IMR-90 (cell line): ENCODE measurements at regions not wholly inside any gene's neighbourhood (a gene's known extent, or its start where the extent isn't known, plus 50 kb on each side); places are given as distances from the start of the nearest gene placed in this dataset.

ENCODE experiments used
- ATAC-seq: fragments of 200-7000 bp; cut with Tn5 transposase; 2 replicates; pipeline ENCODE4 v1.9.1; 2020; ENCODE audit warnings: low read depth, mild to moderate bottlenecking, moderate library complexity
- BruUV-seq: library from RNA; stranded (reverse); fragments of 400-500 nt; replicated peaks from 2 replicates; lab custom pipeline; 2021; lab: Mats Ljungman, UMichigan
- CTCF ChIA-PET: fragments of 300-600 bp; formaldehyde crosslinking; extraction: SDS; loops from one replicate; lab custom pipeline; 2021; ENCODE audit warnings: antibody characterized with exemption; lab: Yijun Ruan, JAX
- POLR2A ChIA-PET: fragments of 300-600 bp; sonication (Branson Sonifier 250); formaldehyde crosslinking; loops from one replicate; lab custom pipeline; 2022; ENCODE audit warnings: antibody characterized with exemption; ENCODE audit not compliant: unreplicated experiment; lab: Charles Lee
- DNase-seq: peaks from one replicate; pipeline ENCODE4 v3.0.0; 2013
- H2AFZ ChIP-seq: replicated peaks from 2 replicates; pipeline ENCODE3; 2013; ENCODE audit warnings: low read length, mild to moderate bottlenecking; ENCODE audit not compliant: poor library complexity
- H2AK5ac ChIP-seq: 2 replicates; pipeline ENCODE4 v1.6.1; 2013; ENCODE audit warnings: low read depth, low read length, inconsistent platforms
- H2AK9ac ChIP-seq: replicated peaks from 2 replicates; pipeline ENCODE3; 2013; ENCODE audit warnings: mild to moderate bottlenecking, low read depth, low read length, moderate library complexity; ENCODE audit not compliant: poor library complexity
- H2BK120ac ChIP-seq: 2 replicates; pipeline ENCODE4 v1.6.1; 2013; ENCODE audit warnings: low read depth, low read length, inconsistent platforms
- H2BK15ac ChIP-seq: 3 replicates; pipeline ENCODE4 v1.6.1; 2013; ENCODE audit warnings: low read depth, low read length, inconsistent platforms
- H2BK20ac ChIP-seq: 2 replicates; pipeline ENCODE4 v1.6.1; 2013; ENCODE audit warnings: low read depth, mild to moderate bottlenecking, inconsistent platforms, low read length, moderate library complexity
- H2BK5ac ChIP-seq: 2 replicates; pipeline ENCODE4 v1.6.1; 2013; ENCODE audit warnings: mild to moderate bottlenecking, low read depth, low read length, inconsistent platforms; ENCODE audit not compliant: poor library complexity, severe bottlenecking
- H3K14ac ChIP-seq: replicated peaks from 2 replicates; pipeline ENCODE4 v1.6.1; 2013; ENCODE audit warnings: low read depth, low read length, inconsistent platforms
- H3K18ac ChIP-seq: 2 replicates; pipeline ENCODE4 v1.6.1; 2013; ENCODE audit warnings: low read depth, low read length, control low read depth
- H3K23ac ChIP-seq: 2 replicates; pipeline ENCODE4 v1.6.1; 2013; ENCODE audit warnings: low read depth, low read length, inconsistent platforms
- H3K27ac ChIP-seq: 2 replicates; pipeline ENCODE4 v1.5.1; 2013; ENCODE audit warnings: mild to moderate bottlenecking, control low read depth, low read length; ENCODE audit not compliant: insufficient read depth
- H3K27me3 ChIP-seq: 2 replicates; pipeline ENCODE4 v1.6.1; 2013; ENCODE audit warnings: low read length; ENCODE audit not compliant: control insufficient read depth, insufficient read depth
- H3K36me3 ChIP-seq: 2 replicates; pipeline ENCODE4 v1.6.1; 2013; ENCODE audit warnings: low read length, mixed read lengths; ENCODE audit not compliant: control insufficient read depth, insufficient read depth
- H3K4ac ChIP-seq: 2 replicates; pipeline ENCODE4 v1.6.1; 2013; ENCODE audit warnings: low read depth, low read length, inconsistent platforms
- H3K4me1 ChIP-seq: 2 replicates; pipeline ENCODE4 v1.6.1; 2013; ENCODE audit warnings: low read length, mixed read lengths; ENCODE audit not compliant: control insufficient read depth, insufficient read depth
- H3K4me2 ChIP-seq: 2 replicates; pipeline ENCODE4 v1.6.1; 2013; ENCODE audit warnings: low read depth, mild to moderate bottlenecking, control low read depth, low read length, moderate library complexity
- H3K4me3 ChIP-seq: 2 replicates; pipeline ENCODE4 v1.5.1; 2013; ENCODE audit warnings: low read depth, mild to moderate bottlenecking, control low read depth, low read length, moderate library complexity; ENCODE audit not compliant: insufficient read depth
- H3K56ac ChIP-seq: 2 replicates; pipeline ENCODE4 v1.6.1; 2013; ENCODE audit warnings: low read length, inconsistent platforms; ENCODE audit not compliant: insufficient read depth; ENCODE audit errors: extremely low read depth
- H3K79me1 ChIP-seq, 2 experiments: 2 replicates each; pipeline ENCODE4 v1.6.1; 2013; ENCODE audit warnings: low read length in 2 of 2, inconsistent platforms in 1 of 2, low read depth in 1 of 2
- H3K9ac ChIP-seq: 2 replicates; pipeline ENCODE4 v1.6.1; 2013; ENCODE audit warnings: low read depth, low read length, control low read depth
- H3K9me1 ChIP-seq: 2 replicates; pipeline ENCODE4 v1.6.1; 2013; ENCODE audit warnings: low read length, inconsistent platforms; ENCODE audit not compliant: insufficient read depth
- H3K9me3 ChIP-seq: 2 replicates; pipeline ENCODE4 v1.6.1; 2013; ENCODE audit warnings: low read length; ENCODE audit not compliant: control insufficient read depth, insufficient read depth
- H4K20me1 ChIP-seq: 2 replicates; pipeline ENCODE4 v1.6.1; 2013; ENCODE audit warnings: low read length, inconsistent platforms; ENCODE audit not compliant: insufficient read depth
- H4K5ac ChIP-seq: 2 replicates; pipeline ENCODE4 v1.6.1; 2013; ENCODE audit warnings: mild to moderate bottlenecking, low read depth, low read length, control low read depth
- H4K8ac ChIP-seq, 2 experiments: 2 replicates each; pipeline ENCODE4 v1.6.1; 2013; ENCODE audit warnings: low read depth in 2 of 2, low read length in 2 of 2, control low read depth in 1 of 2, inconsistent platforms in 1 of 2
- H4K91ac ChIP-seq: 2 replicates; pipeline ENCODE4 v1.6.1; 2013; ENCODE audit warnings: low read depth, low read length, inconsistent platforms; ENCODE audit not compliant: insufficient read depth
- BHLHE40 ChIP-seq: fragments of 150-350 bp; IDR thresholded peaks from 2 replicates; pipeline ENCODE4 v1.6.1; 2016; ENCODE audit warnings: mild to moderate bottlenecking, low read depth, low read length
- CEBPB ChIP-seq: IDR thresholded peaks from 2 replicates; pipeline ENCODE4 v1.6.1; 2012; ENCODE audit warnings: low read depth, low read length, improper control_type of control experiment
- FOS ChIP-seq: fragments of 150-350 bp; IDR thresholded peaks from 2 replicates; pipeline ENCODE4 v1.6.1; 2016; ENCODE audit warnings: low read depth, low read length
- MAZ ChIP-seq: IDR thresholded peaks from 2 replicates; pipeline ENCODE4 v1.6.1; 2012; ENCODE audit warnings: low read depth, mild to moderate bottlenecking, low read length, improper control_type of control experiment, moderate library complexity, borderline replicate concordance
- NFE2L2 ChIP-seq: fragments of 150-350 bp; IDR thresholded peaks from 2 replicates; pipeline ENCODE4 v1.6.1; 2016; ENCODE audit warnings: low read depth, mild to moderate bottlenecking, low read length
- POLR2A ChIP-seq: IDR thresholded peaks from 2 replicates; pipeline ENCODE4 v1.6.1; 2012; ENCODE audit warnings: mild to moderate bottlenecking, low read depth, low read length
- RFX5 ChIP-seq: IDR thresholded peaks from 2 replicates; pipeline ENCODE4 v1.8.0; 2012; ENCODE audit warnings: low read depth, mild to moderate bottlenecking, low read length, moderate library complexity
- WGBS, 2 experiments: methylation state at CpG; one replicate each; pipeline versions ENCODE4 v1.1.5 to v1.1.7; 2013; ENCODE audit warnings: missing lambda C conversion rate in 2 of 2; ENCODE audit not compliant: insufficient read length in 1 of 2; ENCODE audit errors: extremely low coverage in 2 of 2; 5-methylcytosine and 5-hydroxymethylcytosine counted together
- dilution Hi-C: fragments of 300-500 bp; cut with HindIII; formaldehyde crosslinking; loops from one replicate; pipeline ENCODE4 v1.14.3; 2018; ENCODE audit warnings: low sequenced_read_pairs; ENCODE audit not compliant: unreplicated experiment
- in situ Hi-C: fragments of 300-500 bp; cut with MboI; formaldehyde crosslinking; loops from 3 replicates; pipeline ENCODE4 v1.14.3; 2019; ENCODE audit warnings: low sequenced_read_pairs, inconsistent platforms, mixed read lengths
- intact Hi-C: fragments of 100-400 bp; cut with micrococcal nuclease; formaldehyde crosslinking; loops from 2 replicates; pipeline ENCODE4 v1.10.0; 2022

DNA sequence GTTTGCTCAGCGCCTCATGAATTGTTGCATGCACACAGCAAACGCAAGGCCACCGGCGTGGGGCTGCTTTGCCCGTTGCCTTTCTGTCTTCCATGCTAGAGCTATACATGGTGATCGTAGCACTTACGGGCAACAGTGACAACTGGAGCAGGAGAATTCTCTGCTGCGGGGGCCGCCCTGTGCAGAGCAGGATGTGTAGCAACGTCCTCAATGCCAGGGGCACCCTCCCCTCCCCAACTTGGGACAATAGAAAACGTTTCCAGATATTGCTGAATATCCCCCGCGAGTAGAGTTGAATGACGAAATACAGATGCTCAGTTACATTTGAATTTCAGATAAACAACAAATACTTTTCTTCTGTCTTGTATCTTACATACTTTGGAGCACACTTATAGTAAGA lies 198.7 kb downstream of the TFAP2C start:
- H2BK15ac ChIP-seq, result no peak overlapping the region
- no peaks in the 10 kb centered on the region for H3K9me3 ChIP-seq
- no peak overlapping the region for H3K27ac ChIP-seq
- no peak overlapping the region for H2BK5ac ChIP-seq
- H2BK120ac ChIP-seq, result no peak overlapping the region
- in situ Hi-C loops, result no loop called here
- intact Hi-C loops, result no loop called here
- dilution Hi-C loops, result no loop called here
- TF ChIP-seq POLR2A (no peak), FOS (no peak), CEBPB (no peak), RFX5 (no peak), NFE2L2 (no peak), BHLHE40 (no peak), MAZ (no peak)
- H3K27me3 ChIP-seq, result peaks cover 11% of the 10 kb centered on the region
- no peak overlapping the region for H3K9ac ChIP-seq
- no peaks in the 10 kb centered on the region for H3K9me1 ChIP-seq
- no peaks in the 10 kb centered on the region for H3K4me1 ChIP-seq
- no peaks in the 10 kb centered on the region for H4K20me1 ChIP-seq
- ChIA-PET CTCF (no interaction called here), POLR2A (no interaction called here)
- no peak overlapping the region for H4K5ac ChIP-seq
- no peak overlapping the region for H3K4me3 ChIP-seq
- H3K14ac ChIP-seq, result no peak overlapping the region
- no peak overlapping the region for H3K18ac ChIP-seq
- no peak overlapping the region for H2BK20ac ChIP-seq
- H4K8ac ChIP-seq, result no peak overlapping the region
- ATAC-seq, result no peak
- H2AK5ac ChIP-seq, result no peak overlapping the region
- no peak overlapping the region for H2AFZ ChIP-seq
- no peaks in the 10 kb centered on the region for H3K36me3 ChIP-seq
- no peak overlapping the region for H3K4me2 ChIP-seq
- WGBS, 2 experiments, result 67% methylated on average over 5 of the region's 14 CpGs; no CpG with 5 or more reads in 1 of the 2 experiments
- no peak overlapping the region for H3K4ac ChIP-seq
- H4K91ac ChIP-seq, result no peak overlapping the region
- no peaks in the 10 kb centered on the region for H3K79me1 ChIP-seq
- no peak overlapping the region for H3K23ac ChIP-seq
- H3K56ac ChIP-seq, result no peak overlapping the region
- BruUV-seq, result no TSS peak
- no peak for DNase-seq
- H2AK9ac ChIP-seq, result no peak overlapping the region
